ENCODE measurements at regions not wholly inside any gene's neighbourhood (a gene's known extent, or its start where the extent isn't known, plus 50 kb on each side); places are given as distances from the start of the nearest gene placed in this dataset.

- Histone ChIP-seq H2BK15ac (ENCODE audit: low read length) (no peak overlapping the region), H3K79me2 (ENCODE audit: control insufficient read depth in 1 of 2, insufficient read depth in 2 of 2, low read length in 2 of 2) (no peaks in the 10 kb centered on the region), H3K23ac (ENCODE audit: insufficient read length) (no peak overlapping the region), H2BK5ac (ENCODE audit: low read depth, low read length) (no peak overlapping the region), H3K23me2 (ENCODE audit: low read depth, low read length) (no peaks in the 10 kb centered on the region), H3K27ac (ENCODE audit: low read depth, low read length) (no peak overlapping the region), H4K91ac (replicated peaks; ENCODE audit: insufficient read length, low read length) (no peak overlapping the region), H2AK5ac (ENCODE audit: low read depth, low read length) (no peak overlapping the region), H4K5ac (ENCODE audit: insufficient read length, low read depth, low read length) (no peak overlapping the region), H3K18ac (ENCODE audit: extremely low read depth, low read length) (no peak overlapping the region), H3K27me3 (replicated peaks in 1 of 4; ENCODE audit: control insufficient read depth in 3 of 4, extremely low read depth in 1 of 4, insufficient read depth in 3 of 4, low read length in 3 of 4) (no peaks in the 10 kb centered on the region; a peak in 1 of 7 replicates), H3K4me3 (ENCODE audit: extremely low read depth in 1 of 4, insufficient read depth in 2 of 4, low read depth in 3 of 4, low read length in 4 of 4) (no peak overlapping the region), H3K4me2 (ENCODE audit: insufficient read depth in 1 of 2, low read depth in 2 of 2, low read length in 2 of 2) (no peak overlapping the region), H2BK120ac (replicated peaks; ENCODE audit: low read depth, low read length) (no peak overlapping the region), H3K36me3 (ENCODE audit: control insufficient read depth in 2 of 4, insufficient read depth in 4 of 4, low read length in 3 of 4) (no peaks in the 10 kb centered on the region), H3K4me1 (replicated peaks in 1 of 4; ENCODE audit: control insufficient read depth in 3 of 4, insufficient read depth in 4 of 4, low read length in 3 of 4) (peaks cover 0 to 2% (median 0%) of the 10 kb centered on the region in 4 experiments; a peak in 1 of 7 replicates), H3K4ac (replicated peaks; ENCODE audit: insufficient read length, low read depth, low read length) (no peak overlapping the region), H3K9ac (replicated peaks in 1 of 4; ENCODE audit: extremely low read depth in 1 of 4, low read depth in 3 of 4, low read length in 3 of 4) (no peak overlapping the region), H2AFZ (ENCODE audit: low read length) (no peak overlapping the region), H4K8ac (ENCODE audit: extremely low read depth, insufficient read depth, low read length) (no peak overlapping the region), H2BK20ac (ENCODE audit: low read length) (no peak overlapping the region), H3K9me3 (ENCODE audit: insufficient read depth in 2 of 2, low read depth in 1 of 2, low read length in 1 of 2) (no peaks in the 10 kb centered on the region), H3K56ac (replicated peaks; ENCODE audit: insufficient read length, low read depth, low read length) (no peak overlapping the region), H4K20me1 (replicated peaks in 1 of 2; ENCODE audit: control insufficient read depth in 1 of 2, insufficient read depth in 2 of 2, low read length in 2 of 2) (no peaks in the 10 kb centered on the region), H3K79me1 (ENCODE audit: low read depth, low read length) (no peaks in the 10 kb centered on the region), H2BK12ac (ENCODE audit: low read depth, low read length) (no peak overlapping the region), H3K14ac (ENCODE audit: insufficient read length) (no peak overlapping the region)
- no peak for DNase-seq (ENCODE audit: low read depth in 1 of 2, low spot score in 2 of 2)
- POLR2A ChIA-PET (ENCODE audit: partially characterized antibody): no interaction called here
- 82% methylated on average over 6 of the region's 6 CpGs; no CpG with 5 or more reads in 1 of the 2 experiments for WGBS, 2 experiments (ENCODE audit: extremely low coverage in 1 of 2, insufficient coverage in 1 of 2, insufficient read length in 1 of 2, insufficient replicate concordance in 2 of 2, low coverage in 1 of 2, low lambda C conversion rate in 2 of 2, missing lambda C conversion rate in 1 of 2)
- CTCF ChIA-PET (ENCODE audit: partially characterized antibody): interaction anchor here (0.8 to 3.1 kb wide), 8 partner anchors 8 to 164 kb away, joined by 3 to 39 read pairs (median 3); no protein-coding TSS in a partner anchor
- FAIRE-seq: no peak
- TF ChIP-seq HDAC2 (IDR thresholded peaks at IDR 0.05; ENCODE audit: borderline replicate concordance in 1 of 2, low read depth in 2 of 2, low read length in 2 of 2) (no peak), MAX (IDR thresholded peaks at IDR 0.05) (no peak), BRCA1 (IDR thresholded peaks at IDR 0.05; ENCODE audit: low read depth, low read length) (no peak), TAF7 (optimal IDR thresholded peaks at IDR 0.05; ENCODE audit: borderline replicate concordance, low read depth, low read length) (no peak), HDAC6 (IDR thresholded peaks at IDR 0.05; ENCODE audit: low read depth, low read length) (no peak), PHF8 (conservative IDR thresholded peaks at IDR 0.05; ENCODE audit: low read depth, low read length) (no peak), TEAD4 (IDR thresholded peaks at IDR 0.05; ENCODE audit: low read depth, low read length) (no peak), CREB1 (IDR thresholded peaks at IDR 0.05) (no peak), NRF1 (IDR thresholded peaks at IDR 0.05; ENCODE audit: low read depth, low read length) (no peak), SAP30 (IDR thresholded peaks at IDR 0.05; ENCODE audit: insufficient read depth, insufficient replicate concordance, low read length) (no peak), KDM4A (IDR thresholded peaks at IDR 0.05; ENCODE audit: low read depth, low read length, severe bottlenecking) (no peak), FOSL1 (IDR thresholded peaks at IDR 0.05; ENCODE audit: insufficient read depth, low read depth, low read length) (no peak), BACH1 (IDR thresholded peaks at IDR 0.05; ENCODE audit: low read length) (no peak), ASH2L (IDR thresholded peaks at IDR 0.05; ENCODE audit: low read length) (no peak)
Measured at GRCh38 chr3:72658466-72659100, 189.7 kb downstream of the SHQ1 start.

Data from H1 (cell line).